ENCODE measurements at regions not wholly inside any gene's neighbourhood (a gene's known extent, or its start where the extent isn't known, plus 50 kb on each side); places are given as distances from the start of the nearest gene placed in this dataset.

GRCh38 chr6:51209651-51210050 is 391.0 kb downstream of the TFAP2B start:
- no peak for TF ChIP-seq CTCF (conservative IDR thresholded peaks at IDR 0.05; ENCODE audit: low read depth in 2 of 2)
- TF ChIP-seq, protein P1, sequence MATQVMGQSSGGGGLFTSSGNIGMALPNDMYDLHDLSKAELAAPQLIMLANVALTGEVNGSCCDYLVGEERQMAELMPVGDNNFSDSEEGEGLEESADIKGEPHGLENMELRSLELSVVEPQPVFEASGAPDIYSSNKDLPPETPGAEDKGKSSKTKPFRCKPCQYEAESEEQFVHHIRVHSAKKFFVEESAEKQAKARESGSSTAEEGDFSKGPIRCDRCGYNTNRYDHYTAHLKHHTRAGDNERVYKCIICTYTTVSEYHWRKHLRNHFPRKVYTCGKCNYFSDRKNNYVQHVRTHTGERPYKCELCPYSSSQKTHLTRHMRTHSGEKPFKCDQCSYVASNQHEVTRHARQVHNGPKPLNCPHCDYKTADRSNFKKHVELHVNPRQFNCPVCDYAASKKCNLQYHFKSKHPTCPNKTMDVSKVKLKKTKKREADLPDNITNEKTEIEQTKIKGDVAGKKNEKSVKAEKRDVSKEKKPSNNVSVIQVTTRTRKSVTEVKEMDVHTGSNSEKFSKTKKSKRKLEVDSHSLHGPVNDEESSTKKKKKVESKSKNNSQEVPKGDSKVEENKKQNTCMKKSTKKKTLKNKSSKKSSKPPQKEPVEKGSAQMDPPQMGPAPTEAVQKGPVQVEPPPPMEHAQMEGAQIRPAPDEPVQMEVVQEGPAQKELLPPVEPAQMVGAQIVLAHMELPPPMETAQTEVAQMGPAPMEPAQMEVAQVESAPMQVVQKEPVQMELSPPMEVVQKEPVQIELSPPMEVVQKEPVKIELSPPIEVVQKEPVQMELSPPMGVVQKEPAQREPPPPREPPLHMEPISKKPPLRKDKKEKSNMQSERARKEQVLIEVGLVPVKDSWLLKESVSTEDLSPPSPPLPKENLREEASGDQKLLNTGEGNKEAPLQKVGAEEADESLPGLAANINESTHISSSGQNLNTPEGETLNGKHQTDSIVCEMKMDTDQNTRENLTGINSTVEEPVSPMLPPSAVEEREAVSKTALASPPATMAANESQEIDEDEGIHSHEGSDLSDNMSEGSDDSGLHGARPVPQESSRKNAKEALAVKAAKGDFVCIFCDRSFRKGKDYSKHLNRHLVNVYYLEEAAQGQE (IDR thresholded peaks at IDR 0.05; ENCODE audit: unreplicated experiment): no peak
- no peak for TF ChIP-seq EZH2 (IDR thresholded peaks at IDR 0.05; ENCODE audit: low read depth, unreplicated experiment)
- no peak for TF ChIP-seq POLR2AphosphoS5 (IDR thresholded peaks at IDR 0.05; ENCODE audit: low read depth)
- TF ChIP-seq EZH2phosphoT487 (IDR thresholded peaks at IDR 0.05; ENCODE audit: unreplicated experiment): no peak
- TF ChIP-seq, protein P2, sequence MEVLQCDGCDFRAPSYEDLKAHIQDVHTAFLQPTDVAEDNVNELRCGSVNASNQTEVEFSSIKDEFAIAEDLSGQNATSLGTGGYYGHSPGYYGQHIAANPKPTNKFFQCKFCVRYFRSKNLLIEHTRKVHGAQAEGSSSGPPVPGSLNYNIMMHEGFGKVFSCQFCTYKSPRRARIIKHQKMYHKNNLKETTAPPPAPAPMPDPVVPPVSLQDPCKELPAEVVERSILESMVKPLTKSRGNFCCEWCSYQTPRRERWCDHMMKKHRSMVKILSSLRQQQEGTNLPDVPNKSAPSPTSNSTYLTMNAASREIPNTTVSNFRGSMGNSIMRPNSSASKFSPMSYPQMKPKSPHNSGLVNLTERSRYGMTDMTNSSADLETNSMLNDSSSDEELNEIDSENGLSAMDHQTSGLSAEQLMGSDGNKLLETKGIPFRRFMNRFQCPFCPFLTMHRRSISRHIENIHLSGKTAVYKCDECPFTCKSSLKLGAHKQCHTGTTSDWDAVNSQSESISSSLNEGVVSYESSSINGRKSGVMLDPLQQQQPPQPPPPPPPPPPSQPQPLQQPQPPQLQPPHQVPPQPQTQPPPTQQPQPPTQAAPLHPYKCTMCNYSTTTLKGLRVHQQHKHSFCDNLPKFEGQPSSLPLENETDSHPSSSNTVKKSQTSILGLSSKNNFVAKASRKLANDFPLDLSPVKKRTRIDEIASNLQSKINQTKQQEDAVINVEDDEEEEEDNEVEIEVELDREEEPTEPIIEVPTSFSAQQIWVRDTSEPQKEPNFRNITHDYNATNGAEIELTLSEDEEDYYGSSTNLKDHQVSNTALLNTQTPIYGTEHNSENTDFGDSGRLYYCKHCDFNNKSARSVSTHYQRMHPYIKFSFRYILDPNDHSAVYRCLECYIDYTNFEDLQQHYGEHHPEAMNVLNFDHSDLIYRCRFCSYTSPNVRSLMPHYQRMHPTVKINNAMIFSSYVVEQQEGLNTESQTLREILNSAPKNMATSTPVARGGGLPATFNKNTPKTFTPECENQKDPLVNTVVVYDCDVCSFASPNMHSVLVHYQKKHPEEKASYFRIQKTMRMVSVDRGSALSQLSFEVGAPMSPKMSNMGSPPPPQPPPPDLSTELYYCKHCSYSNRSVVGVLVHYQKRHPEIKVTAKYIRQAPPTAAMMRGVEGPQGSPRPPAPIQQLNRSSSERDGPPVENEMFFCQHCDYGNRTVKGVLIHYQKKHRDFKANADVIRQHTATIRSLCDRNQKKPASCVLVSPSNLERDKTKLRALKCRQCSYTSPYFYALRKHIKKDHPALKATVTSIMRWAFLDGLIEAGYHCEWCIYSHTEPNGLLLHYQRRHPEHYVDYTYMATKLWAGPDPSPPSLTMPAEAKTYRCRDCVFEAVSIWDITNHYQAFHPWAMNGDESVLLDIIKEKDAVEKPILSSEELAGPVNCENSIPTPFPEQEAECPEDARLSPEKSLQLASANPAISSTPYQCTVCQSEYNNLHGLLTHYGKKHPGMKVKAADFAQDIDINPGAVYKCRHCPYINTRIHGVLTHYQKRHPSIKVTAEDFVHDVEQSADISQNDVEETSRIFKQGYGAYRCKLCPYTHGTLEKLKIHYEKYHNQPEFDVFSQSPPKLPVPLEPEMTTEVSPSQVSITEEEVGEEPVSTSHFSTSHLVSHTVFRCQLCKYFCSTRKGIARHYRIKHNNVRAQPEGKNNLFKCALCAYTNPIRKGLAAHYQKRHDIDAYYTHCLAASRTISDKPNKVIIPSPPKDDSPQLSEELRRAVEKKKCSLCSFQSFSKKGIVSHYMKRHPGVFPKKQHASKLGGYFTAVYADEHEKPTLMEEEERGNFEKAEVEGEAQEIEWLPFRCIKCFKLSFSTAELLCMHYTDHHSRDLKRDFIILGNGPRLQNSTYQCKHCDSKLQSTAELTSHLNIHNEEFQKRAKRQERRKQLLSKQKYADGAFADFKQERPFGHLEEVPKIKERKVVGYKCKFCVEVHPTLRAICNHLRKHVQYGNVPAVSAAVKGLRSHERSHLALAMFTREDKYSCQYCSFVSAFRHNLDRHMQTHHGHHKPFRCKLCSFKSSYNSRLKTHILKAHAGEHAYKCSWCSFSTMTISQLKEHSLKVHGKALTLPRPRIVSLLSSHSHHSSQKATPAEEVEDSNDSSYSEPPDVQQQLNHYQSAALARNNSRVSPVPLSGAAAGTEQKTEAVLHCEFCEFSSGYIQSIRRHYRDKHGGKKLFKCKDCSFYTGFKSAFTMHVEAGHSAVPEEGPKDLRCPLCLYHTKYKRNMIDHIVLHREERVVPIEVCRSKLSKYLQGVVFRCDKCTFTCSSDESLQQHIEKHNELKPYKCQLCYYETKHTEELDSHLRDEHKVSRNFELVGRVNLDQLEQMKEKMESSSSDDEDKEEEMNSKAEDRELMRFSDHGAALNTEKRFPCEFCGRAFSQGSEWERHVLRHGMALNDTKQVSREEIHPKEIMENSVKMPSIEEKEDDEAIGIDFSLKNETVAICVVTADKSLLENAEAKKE (CRISPR knock-in tag; IDR thresholded peaks at IDR 0.05): no peak
- no peak for TF ChIP-seq CREB1 (CRISPR knock-in tag; IDR thresholded peaks at IDR 0.05; ENCODE audit: low read depth)
- no peak for TF ChIP-seq JUNB (IDR thresholded peaks at IDR 0.05; ENCODE audit: unreplicated experiment)
- TF ChIP-seq ZNF331 (CRISPR knock-in tag; IDR thresholded peaks at IDR 0.05; ENCODE audit: low read depth): no peak
- TF ChIP-seq STAT1 (IDR thresholded peaks at IDR 0.05; ENCODE audit: unreplicated experiment): no peak
- TF ChIP-seq ZNF114 (CRISPR knock-in tag; IDR thresholded peaks at IDR 0.05): no peak
- no peak for TF ChIP-seq ETS1 (IDR thresholded peaks at IDR 0.05)
